ENCODE measurements at regions not wholly inside any gene's neighbourhood (a gene's known extent, or its start where the extent isn't known, plus 50 kb on each side); places are given as distances from the start of the nearest gene placed in this dataset.

DNA sequence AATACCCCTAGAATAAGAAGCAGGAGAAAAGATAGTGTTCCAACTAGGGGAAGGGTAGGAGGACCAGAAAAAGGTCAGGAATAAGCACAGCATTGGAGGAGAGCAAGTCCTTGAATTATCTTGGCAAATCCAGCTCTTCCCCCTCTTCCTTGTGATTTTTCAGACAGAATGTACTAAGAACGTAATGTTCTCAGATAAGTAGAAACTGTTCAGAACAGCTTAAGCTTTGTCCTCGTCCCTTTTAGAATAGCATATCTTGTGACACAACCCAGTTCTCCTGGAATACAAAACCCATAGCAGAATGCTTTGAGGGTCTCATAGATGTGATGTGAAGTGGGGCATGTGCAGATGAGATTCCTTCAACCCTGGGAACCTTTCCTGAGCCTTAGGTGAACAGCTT is 97.4 kb downstream of the EMB start:
- TF ChIP-seq, protein P1, sequence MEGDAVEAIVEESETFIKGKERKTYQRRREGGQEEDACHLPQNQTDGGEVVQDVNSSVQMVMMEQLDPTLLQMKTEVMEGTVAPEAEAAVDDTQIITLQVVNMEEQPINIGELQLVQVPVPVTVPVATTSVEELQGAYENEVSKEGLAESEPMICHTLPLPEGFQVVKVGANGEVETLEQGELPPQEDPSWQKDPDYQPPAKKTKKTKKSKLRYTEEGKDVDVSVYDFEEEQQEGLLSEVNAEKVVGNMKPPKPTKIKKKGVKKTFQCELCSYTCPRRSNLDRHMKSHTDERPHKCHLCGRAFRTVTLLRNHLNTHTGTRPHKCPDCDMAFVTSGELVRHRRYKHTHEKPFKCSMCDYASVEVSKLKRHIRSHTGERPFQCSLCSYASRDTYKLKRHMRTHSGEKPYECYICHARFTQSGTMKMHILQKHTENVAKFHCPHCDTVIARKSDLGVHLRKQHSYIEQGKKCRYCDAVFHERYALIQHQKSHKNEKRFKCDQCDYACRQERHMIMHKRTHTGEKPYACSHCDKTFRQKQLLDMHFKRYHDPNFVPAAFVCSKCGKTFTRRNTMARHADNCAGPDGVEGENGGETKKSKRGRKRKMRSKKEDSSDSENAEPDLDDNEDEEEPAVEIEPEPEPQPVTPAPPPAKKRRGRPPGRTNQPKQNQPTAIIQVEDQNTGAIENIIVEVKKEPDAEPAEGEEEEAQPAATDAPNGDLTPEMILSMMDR (optimal IDR thresholded peaks at IDR 0.05 in 1 of 3, IDR thresholded peaks at IDR 0.05 in 1 of 3, conservative IDR thresholded peaks at IDR 0.05 in 1 of 3; ENCODE audit: extremely low read depth in 1 of 3, insufficient read depth in 2 of 3, low read length in 3 of 3), result no peak
- TF ChIP-seq EZH2 (IDR thresholded peaks at IDR 0.05; ENCODE audit: low read length), result no peak
